Limb (tissue), 2 donors: ENCODE measurements at regions not wholly inside any gene's neighbourhood (a gene's known extent, or its start where the extent isn't known, plus 50 kb on each side); places are given as distances from the start of the nearest gene placed in this dataset.

Experiments used
- DNase-seq, 2 donors: peaks; one replicate each; pipeline ENCODE4 v3.0.0-alpha.2; 2016; ENCODE audit errors: extremely low spot score in 2 of 2

GRCh38 chr5:76030343-76030742, 52.8 kb upstream of the SV2C start:
- peak in 1 of 2 donors; percentile 22 for DNase-seq

GRCh38 chr5:76029739-76030138, 53.4 kb upstream of the SV2C start:
- DNase-seq: no peak

GRCh38 chr5:76025790-76026189, 57.4 kb upstream of the SV2C start:
- DNase-seq: no peak

GRCh38 chr5:76025069-76025468, 58.1 kb upstream of the SV2C start:
- DNase-seq: peak in 1 of 2 donors; percentile 34

GRCh38 chr5:76022611-76023010, 60.6 kb upstream of the SV2C start:
- DNase-seq: no peak

- DNase-seq: no peak
Measured at GRCh38 chr5:76021936-76022584, 61.1 kb upstream of the SV2C start.

- no peak for DNase-seq
Measured at GRCh38 chr5:76016258-76016657, 66.9 kb upstream of the SV2C start.

GRCh38 chr5:76014005-76014404, 69.2 kb upstream of the SV2C start:
- DNase-seq: no peak

- no peak for DNase-seq
Measured at GRCh38 chr5:76007904-76008303, 75.3 kb upstream of the SV2C start.

GRCh38 chr5:76000582-76000981, 82.6 kb upstream of the SV2C start:
- DNase-seq: no peak

GRCh38 chr5:75993643-75994520, 89.3 kb upstream of the SV2C start:
- DNase-seq: peak in 1 of 2 donors; percentile 23

- DNase-seq: no peak
Measured at GRCh38 chr5:75993183-75993582, 90.0 kb upstream of the SV2C start.

GRCh38 chr5:75992753-75993152, 90.4 kb upstream of the SV2C start:
- DNase-seq: no peak

GRCh38 chr5:75985077-75985476, 98.1 kb upstream of the SV2C start:
- DNase-seq: no peak

- no peak for DNase-seq
Measured at GRCh38 chr5:75975496-75975895, 107.7 kb upstream of the SV2C start.

GRCh38 chr5:75965292-75965691, 117.9 kb upstream of the SV2C start:
- no peak for DNase-seq

- DNase-seq: no peak
Measured at GRCh38 chr5:75964008-75964407, 119.2 kb upstream of the SV2C start.

GRCh38 chr5:75963554-75963953, 119.6 kb upstream of the SV2C start:
- DNase-seq: no peak

- DNase-seq: no peak
Measured at GRCh38 chr5:75961818-75962217, 121.4 kb upstream of the SV2C start.

- DNase-seq: no peak
Measured at GRCh38 chr5:75960129-75960528, 123.1 kb upstream of the SV2C start.

- DNase-seq: no peak
Measured at GRCh38 chr5:75952963-75953362, 130.2 kb upstream of the SV2C start.

GRCh38 chr5:75952291-75952690, 130.9 kb upstream of the SV2C start:
- no peak for DNase-seq

- no peak for DNase-seq
Measured at GRCh38 chr5:75951716-75952115, 131.5 kb upstream of the SV2C start.
